Activated B cell treated with CpG ODN at 0.5 μM for 24 hours (primary cell): ENCODE measurements at regions not wholly inside any gene's neighbourhood (a gene's known extent, or its start where the extent isn't known, plus 50 kb on each side); places are given as distances from the start of the nearest gene placed in this dataset.

Source experiments
- ATAC-seq: fragments of 200-7000 bp; cut with Tn5 transposase; one replicate; pipeline ENCODE4 v1.10.0; 2021; ENCODE audit warnings: low read depth, mild to moderate bottlenecking, moderate library complexity
- CTCF ChIA-PET: fragments of 350-600 bp; sonication (Branson Sonifier 250); formaldehyde crosslinking; loops from one replicate; lab custom pipeline; 2021; ENCODE audit warnings: antibody characterized with exemption; lab: Charles Lee
- POLR2A ChIA-PET: fragments of 350-600 bp; sonication (Branson Sonifier 250); formaldehyde crosslinking; loops from one replicate; lab custom pipeline; 2021; ENCODE audit warnings: antibody characterized with exemption; lab: Charles Lee
- DNase-seq: peaks from one replicate; pipeline ENCODE4 v3.0.0; 2022
- H3K27ac Mint-ChIP-seq: one replicate; pipeline ENCODE4 v1.8.0; 2020; ENCODE audit warnings: mixed read lengths
- H3K27me3 Mint-ChIP-seq: one replicate; pipeline ENCODE4 v1.8.0; 2021; ENCODE audit warnings: mixed read lengths
- H3K36me3 Mint-ChIP-seq: one replicate; pipeline ENCODE4 v1.8.0; 2021; ENCODE audit warnings: low read depth, mixed read lengths
- H3K4me1 Mint-ChIP-seq: one replicate; pipeline ENCODE4 v1.8.0; 2021; ENCODE audit warnings: mixed read lengths
- H3K4me3 Mint-ChIP-seq: one replicate; pipeline ENCODE4 v1.8.0; 2020; ENCODE audit warnings: mild to moderate bottlenecking, mixed read lengths
- H3K9me3 Mint-ChIP-seq: one replicate; pipeline ENCODE4 v1.8.0; 2020; ENCODE audit warnings: mixed read lengths
- CTCF ChIP-seq: fragments of 200-600 bp; IDR thresholded peaks from one replicate; pipeline ENCODE4 v1.8.0; 2022; ENCODE audit warnings: antibody characterized with exemption, mild to moderate bottlenecking
- intact Hi-C: fragments of 100-400 bp; cut with micrococcal nuclease; formaldehyde crosslinking; loops from one replicate; pipeline ENCODE4 v1.15.1; 2024

- DNase-seq (no peak), ATAC-seq (no peak)
- Mint-ChIP-seq H3K27me3 (peaks cover 6% of the 10 kb centered on the region), H3K27ac (no peak overlapping the region), H3K36me3 (no peaks in the 10 kb centered on the region), H3K9me3 (no peaks in the 10 kb centered on the region), H3K4me1 (no peaks in the 10 kb centered on the region), H3K4me3 (no peak overlapping the region)
- ChIA-PET POLR2A (no interaction called here), CTCF (no interaction called here)
- TF ChIP-seq CTCF = no peak
- intact Hi-C loops = no loop called here
Observed at GRCh38 chr11:36791957-36792356, 193.9 kb upstream of the RAG2 start.

- intact Hi-C loops = no loop called here
- no peaks in the 10 kb centered on the region for H3K4me1 Mint-ChIP-seq
- H3K9me3 Mint-ChIP-seq = no peaks in the 10 kb centered on the region
- H3K27ac Mint-ChIP-seq = no peak overlapping the region
- TF ChIP-seq CTCF = no peak
- DNase-seq (no peak), ATAC-seq (no peak)
- no peaks in the 10 kb centered on the region for H3K36me3 Mint-ChIP-seq
- CTCF ChIA-PET = no interaction called here
- H3K4me3 Mint-ChIP-seq = no peak overlapping the region
- H3K27me3 Mint-ChIP-seq = peaks cover 8% of the 10 kb centered on the region
- POLR2A ChIA-PET = no interaction called here
Observed at GRCh38 chr11:36790526-36790925, 192.5 kb upstream of the RAG2 start.

- H3K27ac Mint-ChIP-seq = no peak overlapping the region
- ATAC-seq (no peak), DNase-seq (no peak)
- ChIA-PET POLR2A (no interaction called here), CTCF (no interaction called here)
- H3K36me3 Mint-ChIP-seq = no peaks in the 10 kb centered on the region
- H3K27me3 Mint-ChIP-seq = peaks cover 11% of the 10 kb centered on the region
- intact Hi-C loops = no loop called here
- TF ChIP-seq CTCF = no peak
- H3K4me3 Mint-ChIP-seq = no peak overlapping the region
- H3K9me3 Mint-ChIP-seq = no peaks in the 10 kb centered on the region
- no peaks in the 10 kb centered on the region for H3K4me1 Mint-ChIP-seq
Observed at GRCh38 chr11:36783808-36784207, 185.8 kb upstream of the RAG2 start.

- Mint-ChIP-seq H3K4me1 (no peaks in the 10 kb centered on the region), H3K4me3 (no peak overlapping the region), H3K27me3 (peaks cover 7% of the 10 kb centered on the region), H3K27ac (no peak overlapping the region), H3K36me3 (no peaks in the 10 kb centered on the region), H3K9me3 (no peaks in the 10 kb centered on the region)
- POLR2A ChIA-PET = no interaction called here
- intact Hi-C loops = no loop called here
- no peak for DNase-seq
- no peak for ATAC-seq
- CTCF ChIA-PET = no interaction called here
- no peak for TF ChIP-seq CTCF
Observed at GRCh38 chr11:36779791-36780190, 181.8 kb upstream of the RAG2 start.

DNA sequence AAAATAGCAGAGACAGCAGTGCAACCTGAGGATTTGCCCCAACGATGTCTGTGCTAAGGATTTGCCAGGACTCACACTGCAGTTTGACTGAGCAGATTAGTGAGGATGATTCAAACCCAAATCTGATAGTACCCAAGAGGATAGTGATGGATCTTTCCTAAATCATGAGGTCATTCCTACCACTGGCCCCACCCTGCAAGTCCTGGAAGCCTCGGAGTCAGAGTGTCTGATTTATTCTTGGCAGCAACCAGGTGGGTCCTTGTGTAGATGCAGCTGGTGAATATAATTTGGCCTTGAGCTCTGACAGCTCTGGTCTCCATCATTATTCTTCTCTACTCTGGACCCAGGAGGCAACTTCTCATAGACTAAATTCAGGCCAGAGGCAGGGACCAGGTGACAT, 179.3 kb upstream of the RAG2 start:
- POLR2A ChIA-PET = no interaction called here

More for the DNA sequence above, 179.3 kb upstream of the RAG2 start:
- Mint-ChIP-seq H3K9me3 (no peaks in the 10 kb centered on the region), H3K4me1 (no peaks in the 10 kb centered on the region), H3K27me3 (no peaks in the 10 kb centered on the region), H3K27ac (no peak overlapping the region), H3K36me3 (no peaks in the 10 kb centered on the region), H3K4me3 (no peak overlapping the region)
- no peak for DNase-seq
- TF ChIP-seq CTCF = no peak
- CTCF ChIA-PET = no interaction called here
- ATAC-seq = no peak
- intact Hi-C loops = no loop called here
